Body of pancreas (tissue), 4 donors: ENCODE measurements at regions not wholly inside any gene's neighbourhood (a gene's known extent, or its start where the extent isn't known, plus 50 kb on each side); places are given as distances from the start of the nearest gene placed in this dataset.
"Not testable (repeated sequence)": the region's sequence is repeated elsewhere in the genome, so short reads cannot be mapped to it uniquely, and the experiment has no call there.

Source experiments
- POLR2A ChIP-seq, 3 donors: fragments of 450-650 bp; IDR thresholded peaks; one replicate each; pipeline ENCODE4 v1.6.1; 2016; ENCODE audit warnings: antibody characterized with exemption in 3 of 3, mild to moderate bottlenecking in 2 of 3
- TF ChIP-seq, protein P1 (sequence below), 7 experiments: fragments of 450-650 bp in 4 of 7; fragments of 200-600 bp in 3 of 7; sonication (generic) in 3 of 7; IDR thresholded peaks; one replicate each; pipeline ENCODE4 v1.5.1; 2016 to 2019; ENCODE audit warnings: antibody characterized with exemption in 7 of 7

DNA sequence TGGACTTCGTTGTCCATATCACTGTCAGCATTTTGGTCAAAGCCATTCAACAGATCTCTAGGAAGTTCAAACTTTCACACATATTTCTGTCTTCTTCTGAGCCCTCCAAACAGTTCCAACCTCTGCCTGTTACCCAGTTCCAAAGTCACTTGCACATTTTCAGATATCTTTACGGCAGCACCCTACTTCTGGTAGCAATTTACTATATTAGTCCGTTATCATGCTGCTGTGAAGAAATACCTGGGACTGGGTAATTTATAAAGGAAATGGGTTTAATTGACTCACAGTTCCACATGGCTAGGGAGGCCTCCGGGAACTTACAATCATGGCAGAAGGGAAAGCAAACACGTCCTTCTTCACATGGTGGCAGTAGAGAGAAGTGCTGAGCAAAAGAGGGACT is 60.6 kb upstream of the HGFAC start:
- not testable (repeated sequence) for TF ChIP-seq POLR2A (IDR thresholded peaks at IDR 0.05)
- TF ChIP-seq, protein P1, sequence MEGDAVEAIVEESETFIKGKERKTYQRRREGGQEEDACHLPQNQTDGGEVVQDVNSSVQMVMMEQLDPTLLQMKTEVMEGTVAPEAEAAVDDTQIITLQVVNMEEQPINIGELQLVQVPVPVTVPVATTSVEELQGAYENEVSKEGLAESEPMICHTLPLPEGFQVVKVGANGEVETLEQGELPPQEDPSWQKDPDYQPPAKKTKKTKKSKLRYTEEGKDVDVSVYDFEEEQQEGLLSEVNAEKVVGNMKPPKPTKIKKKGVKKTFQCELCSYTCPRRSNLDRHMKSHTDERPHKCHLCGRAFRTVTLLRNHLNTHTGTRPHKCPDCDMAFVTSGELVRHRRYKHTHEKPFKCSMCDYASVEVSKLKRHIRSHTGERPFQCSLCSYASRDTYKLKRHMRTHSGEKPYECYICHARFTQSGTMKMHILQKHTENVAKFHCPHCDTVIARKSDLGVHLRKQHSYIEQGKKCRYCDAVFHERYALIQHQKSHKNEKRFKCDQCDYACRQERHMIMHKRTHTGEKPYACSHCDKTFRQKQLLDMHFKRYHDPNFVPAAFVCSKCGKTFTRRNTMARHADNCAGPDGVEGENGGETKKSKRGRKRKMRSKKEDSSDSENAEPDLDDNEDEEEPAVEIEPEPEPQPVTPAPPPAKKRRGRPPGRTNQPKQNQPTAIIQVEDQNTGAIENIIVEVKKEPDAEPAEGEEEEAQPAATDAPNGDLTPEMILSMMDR (IDR thresholded peaks at IDR 0.05): not testable (repeated sequence)
